Astrocyte of the hippocampus (primary cell): ENCODE measurements at regions not wholly inside any gene's neighbourhood (a gene's known extent, or its start where the extent isn't known, plus 50 kb on each side); places are given as distances from the start of the nearest gene placed in this dataset.

Experiments
- DNase-seq: peaks from one replicate; pipeline ENCODE4 v3.0.0; 2011; ENCODE audit warnings: low read depth, low spot score

GRCh38 chr18:68525091-68525490, 189.8 kb downstream of the TMX3 start:
- DNase-seq, result no peak

GRCh38 chr18:68520406-68521075, 194.4 kb downstream of the TMX3 start:
- DNase-seq, result peak; percentile 54

- DNase-seq, result peak; percentile 23
Observed at GRCh38 chr18:68519336-68519735, 195.6 kb downstream of the TMX3 start.

- no peak for DNase-seq
Observed at GRCh38 chr18:68509902-68510301, 205.0 kb downstream of the TMX3 start.

GRCh38 chr18:68507781-68508180, 207.1 kb downstream of the TMX3 start:
- DNase-seq, result no peak

GRCh38 chr18:68505178-68505574, 209.7 kb downstream of the TMX3 start:
- DNase-seq, result no peak

- DNase-seq, result no peak
Observed at GRCh38 chr18:68504441-68505177, 210.3 kb downstream of the TMX3 start.

GRCh38 chr18:68500556-68500955, 214.4 kb downstream of the TMX3 start:
- DNase-seq, result no peak

- DNase-seq, result no peak
Observed at GRCh38 chr18:68499141-68499540, 215.8 kb downstream of the TMX3 start.

GRCh38 chr18:68498636-68499035, 216.3 kb downstream of the TMX3 start:
- no peak for DNase-seq

- DNase-seq, result no peak
Observed at GRCh38 chr18:68498185-68498584, 216.7 kb downstream of the TMX3 start.

- peak; percentile 75 for DNase-seq
Observed at GRCh38 chr18:68494802-68495581, 219.9 kb downstream of the TMX3 start.

- DNase-seq, result peak; percentile 1
Observed at GRCh38 chr18:68489013-68489792, 225.7 kb downstream of the TMX3 start.

GRCh38 chr18:68484241-68484640, 230.7 kb downstream of the TMX3 start:
- peak; percentile 58 for DNase-seq

GRCh38 chr18:68482815-68483214, 232.1 kb downstream of the TMX3 start:
- no peak for DNase-seq

- DNase-seq, result peak; percentile 9
Observed at GRCh38 chr18:68480196-68480595, 234.7 kb downstream of the TMX3 start.

GRCh38 chr18:68478246-68478645, 236.7 kb downstream of the TMX3 start:
- DNase-seq, result no peak

- DNase-seq, result no peak
Observed at GRCh38 chr18:68475883-68476282, 239.0 kb downstream of the TMX3 start.

GRCh38 chr18:68472701-68473295, 242.1 kb downstream of the TMX3 start:
- DNase-seq, result no peak

- no peak for DNase-seq
Observed at GRCh38 chr18:68469049-68469625, 245.8 kb downstream of the TMX3 start.

GRCh38 chr18:68467957-68468356, 247.0 kb downstream of the TMX3 start:
- no peak for DNase-seq
